B cell (primary cell): ENCODE measurements at regions not wholly inside any gene's neighbourhood (a gene's known extent, or its start where the extent isn't known, plus 50 kb on each side); places are given as distances from the start of the nearest gene placed in this dataset.

ENCODE experiments used
- EZH2 ChIP-seq: IDR thresholded peaks from 2 replicates; pipeline ENCODE4 v1.6.1; 2012; ENCODE audit warnings: borderline replicate concordance, low read depth, mild to moderate bottlenecking, moderate library complexity, low read length; ENCODE audit not compliant: insufficient read depth, poor library complexity, severe bottlenecking
- TF ChIP-seq, protein P1 (sequence below): fragments of 200-600 bp; IDR thresholded peaks from one replicate; pipeline ENCODE4 v1.8.0; 2022; ENCODE audit warnings: antibody characterized with exemption, mild to moderate bottlenecking

DNA sequence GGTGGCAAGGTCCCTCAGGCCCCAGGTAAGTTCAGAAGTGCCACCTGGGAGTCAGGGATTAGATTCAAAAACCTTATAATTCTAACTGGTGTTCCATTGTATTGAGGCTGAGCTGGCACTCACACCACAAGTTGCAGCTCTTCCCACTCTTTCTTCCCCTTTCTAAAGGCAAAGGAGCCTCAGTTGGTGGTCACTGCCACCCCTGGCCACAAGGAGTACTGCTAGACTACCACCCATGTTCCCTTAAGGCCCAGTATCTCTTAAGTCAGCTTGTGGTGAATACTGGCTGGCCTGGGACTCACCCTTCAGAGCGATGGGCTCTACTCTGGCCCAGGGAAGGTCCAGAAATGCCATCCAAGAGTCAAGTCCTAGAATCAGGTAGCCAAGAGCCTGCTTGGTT is 421.1 kb upstream of the KHDRBS2 start:
- TF ChIP-seq, protein P1, sequence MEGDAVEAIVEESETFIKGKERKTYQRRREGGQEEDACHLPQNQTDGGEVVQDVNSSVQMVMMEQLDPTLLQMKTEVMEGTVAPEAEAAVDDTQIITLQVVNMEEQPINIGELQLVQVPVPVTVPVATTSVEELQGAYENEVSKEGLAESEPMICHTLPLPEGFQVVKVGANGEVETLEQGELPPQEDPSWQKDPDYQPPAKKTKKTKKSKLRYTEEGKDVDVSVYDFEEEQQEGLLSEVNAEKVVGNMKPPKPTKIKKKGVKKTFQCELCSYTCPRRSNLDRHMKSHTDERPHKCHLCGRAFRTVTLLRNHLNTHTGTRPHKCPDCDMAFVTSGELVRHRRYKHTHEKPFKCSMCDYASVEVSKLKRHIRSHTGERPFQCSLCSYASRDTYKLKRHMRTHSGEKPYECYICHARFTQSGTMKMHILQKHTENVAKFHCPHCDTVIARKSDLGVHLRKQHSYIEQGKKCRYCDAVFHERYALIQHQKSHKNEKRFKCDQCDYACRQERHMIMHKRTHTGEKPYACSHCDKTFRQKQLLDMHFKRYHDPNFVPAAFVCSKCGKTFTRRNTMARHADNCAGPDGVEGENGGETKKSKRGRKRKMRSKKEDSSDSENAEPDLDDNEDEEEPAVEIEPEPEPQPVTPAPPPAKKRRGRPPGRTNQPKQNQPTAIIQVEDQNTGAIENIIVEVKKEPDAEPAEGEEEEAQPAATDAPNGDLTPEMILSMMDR = no peak
- no peak for TF ChIP-seq EZH2
